Body of pancreas (tissue), 4 donors: ENCODE measurements at regions not wholly inside any gene's neighbourhood (a gene's known extent, or its start where the extent isn't known, plus 50 kb on each side); places are given as distances from the start of the nearest gene placed in this dataset.
"Not testable (repeated sequence)": the region's sequence is repeated elsewhere in the genome, so short reads cannot be mapped to it uniquely, and the experiment has no call there.

Source experiments
- ATAC-seq: fragments of 150-250 bp; one replicate; pipeline ENCODE4 v1.9.1; 2016
- DNase-seq, 4 donors: peaks; one replicate each; pipeline ENCODE4 v3.0.0-alpha.2; 2019
- H3K27ac ChIP-seq, 4 donors: fragments of 200-600 bp; sonication (generic); 1 replicate in 3 of 4; 2 replicates in 1 of 4; pipeline versions ENCODE4 v1.5.1 to v1.6.1; 2016 to 2019; ENCODE audit warnings: mild to moderate bottlenecking in 1 of 4, mixed read lengths in 1 of 4, moderate library complexity in 1 of 4
- H3K27me3 ChIP-seq, 2 donors: fragments of 200-600 bp; sonication (generic); one replicate each; pipeline ENCODE4 v1.6.0; 2016; ENCODE audit warnings: mild to moderate bottlenecking in 1 of 2
- H3K36me3 ChIP-seq, 2 donors: fragments of 200-600 bp; sonication (generic); replicated peaks in 1 of 2; 2 replicates each; pipeline ENCODE4 v1.5.1; 2016; ENCODE audit warnings: low read depth in 2 of 2; ENCODE audit not compliant: insufficient read depth in 1 of 2
- H3K4me1 ChIP-seq: fragments of 200-600 bp; sonication (generic); one replicate; pipeline ENCODE4 v1.6.0; 2016
- H3K4me3 ChIP-seq, 2 donors: fragments of 200-600 bp; sonication (generic); 1 replicate in 1 of 2; 2 replicates in 1 of 2; pipeline ENCODE4 v1.5.1; 2016 to 2019
- H3K9me3 ChIP-seq, 3 donors: fragments of 200-600 bp; sonication (generic); 1 replicate in 2 of 3; 2 replicates in 1 of 3; pipeline ENCODE4 v1.5.1; 2016
- CTCF ChIP-seq, 7 experiments: fragments of 450-650 bp in 4 of 7; fragments of 200-600 bp in 3 of 7; sonication (generic) in 3 of 7; IDR thresholded peaks; one replicate each; pipeline ENCODE4 v1.5.1; 2016 to 2019; ENCODE audit warnings: antibody characterized with exemption in 7 of 7
- POLR2A ChIP-seq, 3 donors: fragments of 450-650 bp; IDR thresholded peaks; one replicate each; pipeline ENCODE4 v1.6.1; 2016; ENCODE audit warnings: antibody characterized with exemption in 3 of 3, mild to moderate bottlenecking in 2 of 3
- WGBS, 2 donors: methylation state at CpG; one replicate each; pipeline ENCODE4 v1.1.5; 2017; 5-methylcytosine and 5-hydroxymethylcytosine counted together
- intact Hi-C: fragments of 100-400 bp; cut with DNase I; formaldehyde crosslinking; loops from one replicate; pipeline ENCODE4 v1.15.1; 2023

- DNase-seq, result peak in 2 of 4 donors; percentile 30 to 40
- TF ChIP-seq CTCF (IDR thresholded peaks at IDR 0.05) (no peak), POLR2A (IDR thresholded peaks at IDR 0.05) (no peak)
- no peaks in the 10 kb centered on the region for H3K36me3 ChIP-seq
- H3K9me3 ChIP-seq, result no peaks in the 10 kb centered on the region
- H3K4me1 ChIP-seq, result peaks cover 7% of the 10 kb centered on the region
- ATAC-seq, result peak; percentile 30
- 75 to 86% methylated on average over 5 of the region's 5 CpGs for WGBS, 2 donors
- H3K27me3 ChIP-seq, result no peaks in the 10 kb centered on the region
- H3K27ac ChIP-seq, result no peak overlapping the region
- intact Hi-C loops, result no loop called here
- H3K4me3 ChIP-seq, result no peak overlapping the region
Measured at GRCh38 chr6:150494241-150494640, 105.4 kb upstream of the PLEKHG1 start.

DNA sequence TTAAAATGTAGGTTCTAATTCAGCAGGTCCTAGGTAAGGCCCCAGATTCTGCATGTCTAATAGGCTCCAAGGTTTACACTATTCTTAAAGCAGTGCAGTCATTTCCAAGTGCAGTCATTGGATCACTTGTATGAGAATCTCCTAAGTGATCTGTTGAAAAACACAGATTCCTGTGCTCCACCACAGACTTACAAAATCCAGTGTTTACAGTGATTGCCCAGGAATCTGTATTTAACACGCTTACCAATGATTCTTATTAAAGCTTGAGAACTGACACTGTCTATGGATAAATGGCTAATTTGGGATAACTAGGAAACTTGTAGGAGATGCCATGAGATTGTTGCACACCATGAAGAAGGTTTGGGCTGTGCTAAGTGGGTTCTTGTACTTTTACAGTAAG is 104.6 kb upstream of the PLEKHG1 start:
- DNase-seq (no peak), ATAC-seq (no peak)
- Histone ChIP-seq H3K36me3 (no peaks in the 10 kb centered on the region), H3K27me3 (no peaks in the 10 kb centered on the region), H3K27ac (no peak overlapping the region), H3K4me3 (no peak overlapping the region), H3K4me1 (peaks cover 7% of the 10 kb centered on the region), H3K9me3 (no peaks in the 10 kb centered on the region)
- TF ChIP-seq CTCF (IDR thresholded peaks at IDR 0.05) (no peak), POLR2A (IDR thresholded peaks at IDR 0.05) (no peak)
- intact Hi-C loops, result no loop called here
- 80 to 90% methylated on average over 1 of the region's 1 CpG for WGBS, 2 donors

GRCh38 chr6:150496629-150497028 is 103.1 kb upstream of the PLEKHG1 start:
- TF ChIP-seq CTCF (IDR thresholded peaks at IDR 0.05) (no peak), POLR2A (IDR thresholded peaks at IDR 0.05) (no peak)
- Histone ChIP-seq H3K27ac (no peak overlapping the region), H3K4me1 (peaks cover 4% of the 10 kb centered on the region), H3K36me3 (no peaks in the 10 kb centered on the region), H3K4me3 (no peak overlapping the region), H3K27me3 (no peaks in the 10 kb centered on the region), H3K9me3 (no peaks in the 10 kb centered on the region)
- ATAC-seq (no peak), DNase-seq (no peak)
- 68 to 83% methylated on average over 2 of the region's 2 CpGs for WGBS, 2 donors
- intact Hi-C loops, result no loop called here

- Histone ChIP-seq H3K9me3 (no peaks in the 10 kb centered on the region), H3K27me3 (no peaks in the 10 kb centered on the region), H3K4me3 (no peak overlapping the region), H3K27ac (no peak overlapping the region), H3K36me3 (no peaks in the 10 kb centered on the region), H3K4me1 (no peaks in the 10 kb centered on the region)
- ATAC-seq (no peak), DNase-seq (no peak)
- WGBS, 2 donors, result 58 to 59% methylated on average over 3 of the region's 3 CpGs
- intact Hi-C loops, result no loop called here
- no peak for TF ChIP-seq POLR2A (IDR thresholded peaks at IDR 0.05)
- no peak for TF ChIP-seq CTCF (IDR thresholded peaks at IDR 0.05)
Measured at GRCh38 chr6:150499882-150500312, 99.8 kb upstream of the PLEKHG1 start.

- intact Hi-C loops, H3K4me1 ChIP-seq, H3K27ac ChIP-seq, H3K9me3 ChIP-seq, H3K36me3 ChIP-seq, ATAC-seq, H3K27me3 ChIP-seq, H3K4me3 ChIP-seq, DNase-seq: not testable (repeated sequence)
- 39 to 72% methylated on average over 2 of the region's 2 CpGs for WGBS, 2 donors
Measured at GRCh38 chr6:150500568-150500967, 99.1 kb upstream of the PLEKHG1 start.
